HG02938 (cell line): ENCODE measurements at regions not wholly inside any gene's neighbourhood (a gene's known extent, or its start where the extent isn't known, plus 50 kb on each side); places are given as distances from the start of the nearest gene placed in this dataset.

Source experiments
- ATAC-seq: cut with Tn5 transposase; IDR thresholded peaks from one replicate; pipeline ENCODE4 v1.9.1; 2021; ENCODE audit warnings: mild to moderate bottlenecking, moderate library complexity; ENCODE audit not compliant: unreplicated experiment

GRCh38 chr7:88358526-88358838 lies 51.8 kb upstream of the STEAP4 start:
- ATAC-seq, result peak; percentile 7

GRCh38 chr7:88357781-88358525 lies 51.3 kb upstream of the STEAP4 start:
- ATAC-seq, result peak; percentile 84

- ATAC-seq, result no peak
These were observed 50.6 kb upstream of the STEAP4 start for GRCh38 chr7:88357294-88357693.
